GM23248 (cell line): ENCODE measurements at regions not wholly inside any gene's neighbourhood (a gene's known extent, or its start where the extent isn't known, plus 50 kb on each side); places are given as distances from the start of the nearest gene placed in this dataset.

Source experiments
- EZH2 ChIP-seq: fragments of 200-600 bp; sonication (generic); IDR thresholded peaks from 2 replicates; pipeline ENCODE4 v1.6.1; 2018; ENCODE audit warnings: antibody characterized with exemption, mild to moderate bottlenecking; ENCODE audit not compliant: insufficient read depth, poor library complexity, severe bottlenecking
- EZH2phosphoT487 ChIP-seq: fragments of 200-600 bp; sonication (generic); IDR thresholded peaks from 2 replicates; pipeline ENCODE4 v1.6.1; 2018; ENCODE audit warnings: antibody characterized with exemption, moderate library complexity, mild to moderate bottlenecking, low read depth; ENCODE audit not compliant: insufficient read depth

GRCh38 chr16:65453646-65454045 is 331.8 kb upstream of the CDH11 start:
- TF ChIP-seq EZH2 = no peak
- TF ChIP-seq EZH2phosphoT487 = no peak
